ENCODE measurements at regions not wholly inside any gene's neighbourhood (a gene's known extent, or its start where the extent isn't known, plus 50 kb on each side); places are given as distances from the start of the nearest gene placed in this dataset.

GRCh38 chr6:144711661-144712060, 426.5 kb downstream of the UTRN start:
- no peaks in the 10 kb centered on the region for H4K20me1 ChIP-seq (ENCODE audit: insufficient read depth, low read length)
- peaks cover 40% of the 10 kb centered on the region for H3K4me1 ChIP-seq (ENCODE audit: insufficient read depth, low read length, severe bottlenecking)
- no peaks in the 10 kb centered on the region for H3F3A ChIP-seq (ENCODE audit: insufficient read depth, low read length)
- H3K27me3 ChIP-seq (ENCODE audit: insufficient read depth, low read length): no peaks in the 10 kb centered on the region
- H3K27ac ChIP-seq (ENCODE audit: low read depth, low read length, poor library complexity, severe bottlenecking): peak overlapping the region; percentile 45
- no peak overlapping the region for H3K4me3 ChIP-seq (ENCODE audit: low read depth, low read length, poor library complexity, severe bottlenecking)
- no peak overlapping the region for H3K9ac ChIP-seq (ENCODE audit: low read length)
- TF ChIP-seq CTCF (IDR thresholded peaks at IDR 0.05; ENCODE audit: low read length): no peak
- TF ChIP-seq EZH2 (IDR thresholded peaks at IDR 0.05; ENCODE audit: borderline replicate concordance, low read length): no peak
- no peak overlapping the region for H2AFZ ChIP-seq (ENCODE audit: low read length)
- no peaks in the 10 kb centered on the region for H3K36me3 ChIP-seq (ENCODE audit: insufficient read depth, low read length)
- no peaks in the 10 kb centered on the region for H3K9me2 ChIP-seq (ENCODE audit: low read depth, low read length)
- H3K9me3 ChIP-seq (ENCODE audit: low read length): no peaks in the 10 kb centered on the region
- H3K79me2 ChIP-seq (ENCODE audit: insufficient read depth, low read length): no peaks in the 10 kb centered on the region
- H3K4me2 ChIP-seq (ENCODE audit: low read length): no peak overlapping the region

GRCh38 chr6:144712541-144712940, 427.4 kb downstream of the UTRN start:
- H3F3A ChIP-seq (ENCODE audit: insufficient read depth, low read length): no peaks in the 10 kb centered on the region
- H3K4me3 ChIP-seq (ENCODE audit: low read depth, low read length, poor library complexity, severe bottlenecking): no peak overlapping the region
- no peak overlapping the region for H3K4me2 ChIP-seq (ENCODE audit: low read length)
- no peaks in the 10 kb centered on the region for H3K9me2 ChIP-seq (ENCODE audit: low read depth, low read length)
- H3K9ac ChIP-seq (ENCODE audit: low read length): no peak overlapping the region
- TF ChIP-seq EZH2 (IDR thresholded peaks at IDR 0.05; ENCODE audit: borderline replicate concordance, low read length) (no peak), CTCF (IDR thresholded peaks at IDR 0.05; ENCODE audit: low read length) (no peak)
- H4K20me1 ChIP-seq (ENCODE audit: insufficient read depth, low read length): no peaks in the 10 kb centered on the region
- H3K9me3 ChIP-seq (ENCODE audit: low read length): no peaks in the 10 kb centered on the region
- H3K79me2 ChIP-seq (ENCODE audit: insufficient read depth, low read length): no peaks in the 10 kb centered on the region
- H2AFZ ChIP-seq (ENCODE audit: low read length): no peak overlapping the region
- H3K27me3 ChIP-seq (ENCODE audit: insufficient read depth, low read length): no peaks in the 10 kb centered on the region
- peaks cover 40% of the 10 kb centered on the region for H3K4me1 ChIP-seq (ENCODE audit: insufficient read depth, low read length, severe bottlenecking)
- peak overlapping the region; percentile 45 for H3K27ac ChIP-seq (ENCODE audit: low read depth, low read length, poor library complexity, severe bottlenecking)
- no peaks in the 10 kb centered on the region for H3K36me3 ChIP-seq (ENCODE audit: insufficient read depth, low read length)

GRCh38 chr6:144714021-144714712, 429.0 kb downstream of the UTRN start:
- peak; percentile 11; the same call in 1 of the 2 replicates for TF ChIP-seq CTCF (IDR thresholded peaks at IDR 0.05; ENCODE audit: low read length)
- TF ChIP-seq EZH2 (IDR thresholded peaks at IDR 0.05; ENCODE audit: borderline replicate concordance, low read length): no peak
- no peak overlapping the region for H3K4me3 ChIP-seq (ENCODE audit: low read depth, low read length, poor library complexity, severe bottlenecking)
- H3F3A ChIP-seq (ENCODE audit: insufficient read depth, low read length): no peaks in the 10 kb centered on the region
- no peaks in the 10 kb centered on the region for H3K9me2 ChIP-seq (ENCODE audit: low read depth, low read length)
- H3K4me1 ChIP-seq (ENCODE audit: insufficient read depth, low read length, severe bottlenecking): peaks cover 40% of the 10 kb centered on the region
- H4K20me1 ChIP-seq (ENCODE audit: insufficient read depth, low read length): no peaks in the 10 kb centered on the region
- H2AFZ ChIP-seq (ENCODE audit: low read length): no peak overlapping the region
- peak overlapping the region; percentile 73 for H3K27ac ChIP-seq (ENCODE audit: low read depth, low read length, poor library complexity, severe bottlenecking)
- no peaks in the 10 kb centered on the region for H3K36me3 ChIP-seq (ENCODE audit: insufficient read depth, low read length)
- no peaks in the 10 kb centered on the region for H3K9me3 ChIP-seq (ENCODE audit: low read length)
- H3K4me2 ChIP-seq (ENCODE audit: low read length): peak overlapping the region; percentile 40; the same call in 1 of the 2 replicates
- no peaks in the 10 kb centered on the region for H3K79me2 ChIP-seq (ENCODE audit: insufficient read depth, low read length)
- no peak overlapping the region; the same call in 1 of the 2 replicates for H3K9ac ChIP-seq (ENCODE audit: low read length)
- H3K27me3 ChIP-seq (ENCODE audit: insufficient read depth, low read length): no peaks in the 10 kb centered on the region

Data from OCI-LY1 (cell line).